ENCODE measurements at regions not wholly inside any gene's neighbourhood (a gene's known extent, or its start where the extent isn't known, plus 50 kb on each side); places are given as distances from the start of the nearest gene placed in this dataset.

- Mint-ChIP-seq H3K27me3 (no peaks in the 10 kb centered on the region), H3K4me3 (peak overlapping the region; percentile 85), H3K36me3 (ENCODE audit: low read depth) (peaks cover 6% of the 10 kb centered on the region), H3K27ac (peak overlapping the region; percentile 98), H3K9me3 (peaks cover 8% of the 10 kb centered on the region), H3K4me1 (ENCODE audit: low read depth) (peaks cover 33% of the 10 kb centered on the region)
These were observed 123.7 kb upstream of the BTN3A2 start for GRCh38 chr6:26241033-26241895.

DNA sequence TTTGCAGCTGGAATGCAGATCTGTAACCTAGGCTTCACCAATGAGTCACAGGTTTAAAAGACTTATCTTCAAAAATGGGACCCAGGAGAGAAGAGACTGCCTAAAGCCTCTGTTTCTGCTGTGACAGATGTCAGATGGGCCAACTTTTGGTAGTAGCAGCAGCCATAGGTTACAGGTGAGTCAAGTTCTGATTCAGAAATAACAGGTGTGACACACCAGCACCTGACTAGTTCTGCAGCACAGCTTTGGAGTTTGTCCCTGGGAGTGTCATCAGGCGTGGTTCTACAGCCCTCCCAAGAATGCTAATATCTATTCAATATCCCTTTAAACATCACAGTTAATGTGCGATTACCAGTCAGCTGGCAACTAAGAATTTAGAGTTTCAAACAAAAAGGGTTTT is 121.9 kb upstream of the BTN3A2 start:
- no peaks in the 10 kb centered on the region for H3K27me3 Mint-ChIP-seq
- H3K27ac Mint-ChIP-seq: no peak overlapping the region
- H3K4me3 Mint-ChIP-seq: no peak overlapping the region
- H3K36me3 Mint-ChIP-seq (ENCODE audit: low read depth): peaks cover 6% of the 10 kb centered on the region
- peaks cover 8% of the 10 kb centered on the region for H3K9me3 Mint-ChIP-seq
- peaks cover 34% of the 10 kb centered on the region for H3K4me1 Mint-ChIP-seq (ENCODE audit: low read depth)

DNA sequence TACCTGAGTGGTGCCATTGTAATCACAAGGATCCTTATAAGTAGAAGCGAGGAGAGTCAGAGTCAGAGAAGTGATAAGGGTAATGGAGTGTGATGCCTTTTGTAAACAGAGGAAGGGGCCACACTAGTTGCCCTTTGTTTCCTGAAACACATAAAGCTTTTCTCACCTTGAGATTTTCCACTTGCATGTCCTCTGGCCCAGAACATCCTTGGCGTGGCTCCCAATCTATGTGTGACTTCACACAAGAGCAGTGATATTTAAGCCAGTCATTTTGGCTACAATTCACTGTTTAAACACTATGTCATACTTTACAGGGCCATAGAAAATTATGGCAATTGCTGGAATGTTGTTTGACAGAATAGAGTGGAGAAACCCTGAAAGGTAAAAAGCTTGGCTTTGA is 121.2 kb upstream of the BTN3A2 start:
- H3K4me3 Mint-ChIP-seq: no peak overlapping the region
- peaks cover 39% of the 10 kb centered on the region for H3K4me1 Mint-ChIP-seq (ENCODE audit: low read depth)
- peaks cover 8% of the 10 kb centered on the region for H3K9me3 Mint-ChIP-seq
- peaks cover 6% of the 10 kb centered on the region for H3K36me3 Mint-ChIP-seq (ENCODE audit: low read depth)
- no peak overlapping the region for H3K27ac Mint-ChIP-seq
- H3K27me3 Mint-ChIP-seq: no peaks in the 10 kb centered on the region

- H3K4me3 Mint-ChIP-seq: no peak overlapping the region
- H3K4me1 Mint-ChIP-seq (ENCODE audit: low read depth): peaks cover 43% of the 10 kb centered on the region
- H3K27me3 Mint-ChIP-seq: no peaks in the 10 kb centered on the region
- H3K9me3 Mint-ChIP-seq: no peaks in the 10 kb centered on the region
- no peaks in the 10 kb centered on the region for H3K36me3 Mint-ChIP-seq (ENCODE audit: low read depth)
- no peak overlapping the region for H3K27ac Mint-ChIP-seq
These were observed 118.9 kb upstream of the BTN3A2 start for GRCh38 chr6:26246058-26246457.

- peaks cover 42% of the 10 kb centered on the region for H3K4me1 Mint-ChIP-seq (ENCODE audit: low read depth)
- H3K9me3 Mint-ChIP-seq: no peaks in the 10 kb centered on the region
- H3K4me3 Mint-ChIP-seq: no peak overlapping the region
- no peaks in the 10 kb centered on the region for H3K27me3 Mint-ChIP-seq
- H3K36me3 Mint-ChIP-seq (ENCODE audit: low read depth): no peaks in the 10 kb centered on the region
- H3K27ac Mint-ChIP-seq: no peak overlapping the region
These were observed 118.4 kb upstream of the BTN3A2 start for GRCh38 chr6:26246553-26246952.

DNA sequence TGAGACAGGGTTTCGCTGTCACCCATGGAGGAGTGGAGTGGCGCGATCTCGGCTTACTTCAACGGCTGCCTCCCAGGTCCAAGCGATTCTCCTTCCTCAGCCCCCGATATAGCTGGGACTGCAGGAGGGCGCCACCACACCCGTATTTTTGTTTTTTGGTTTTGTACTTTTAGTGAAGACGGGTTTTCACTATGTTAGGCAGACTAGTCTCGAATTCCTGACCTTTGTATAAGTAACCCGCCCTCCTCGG is 115.4 kb upstream of the BTN3A2 start:
- Mint-ChIP-seq H3K27ac (peak overlapping the region; percentile 98), H3K4me1 (ENCODE audit: low read depth) (peaks cover 43% of the 10 kb centered on the region), H3K27me3 (no peaks in the 10 kb centered on the region), H3K9me3 (no peaks in the 10 kb centered on the region), H3K36me3 (ENCODE audit: low read depth) (no peaks in the 10 kb centered on the region), H3K4me3 (peak overlapping the region; percentile 84)

DNA sequence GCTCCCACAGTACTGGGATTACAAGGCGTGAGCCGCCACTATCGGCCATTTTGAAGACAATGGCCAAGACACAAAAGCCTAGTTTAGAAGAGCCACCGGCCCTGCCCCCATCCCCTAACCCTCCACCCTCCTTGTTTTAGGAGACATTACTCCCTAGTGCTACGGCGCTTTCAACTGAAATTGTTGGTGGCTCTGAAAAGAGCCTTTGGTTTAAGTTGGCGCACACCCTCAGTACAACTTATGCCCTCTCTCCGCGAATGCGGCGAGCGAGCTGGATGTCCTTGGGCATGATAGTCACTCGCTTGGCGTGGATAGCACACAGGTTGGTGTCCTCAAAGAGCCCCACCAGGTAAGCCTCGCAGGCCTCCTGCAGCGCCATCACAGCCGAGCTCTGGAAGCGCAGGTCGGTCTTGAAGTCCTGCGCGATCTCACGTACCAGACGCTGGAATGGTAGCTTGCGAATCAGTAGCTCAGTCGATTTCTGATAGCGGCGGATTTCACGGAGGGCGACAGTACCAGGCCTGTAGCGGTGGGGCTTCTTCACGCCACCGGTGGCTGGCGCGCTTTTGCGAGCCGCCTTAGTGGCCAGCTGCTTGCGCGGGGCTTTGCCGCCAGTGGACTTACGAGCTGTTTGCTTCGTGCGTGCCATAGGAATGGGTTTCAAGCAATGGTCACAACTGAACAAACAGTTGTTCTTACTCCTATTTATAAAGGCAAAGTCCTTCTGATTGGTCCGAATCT is 114.9 kb upstream of the BTN3A2 start:
- peak overlapping the region; percentile 98 for H3K27ac Mint-ChIP-seq
- H3K4me1 Mint-ChIP-seq (ENCODE audit: low read depth): peaks cover 48% of the 10 kb centered on the region
- H3K27me3 Mint-ChIP-seq: no peaks in the 10 kb centered on the region
- H3K9me3 Mint-ChIP-seq: no peaks in the 10 kb centered on the region
- no peaks in the 10 kb centered on the region for H3K36me3 Mint-ChIP-seq (ENCODE audit: low read depth)
- peak overlapping the region; percentile 84 for H3K4me3 Mint-ChIP-seq

DNA sequence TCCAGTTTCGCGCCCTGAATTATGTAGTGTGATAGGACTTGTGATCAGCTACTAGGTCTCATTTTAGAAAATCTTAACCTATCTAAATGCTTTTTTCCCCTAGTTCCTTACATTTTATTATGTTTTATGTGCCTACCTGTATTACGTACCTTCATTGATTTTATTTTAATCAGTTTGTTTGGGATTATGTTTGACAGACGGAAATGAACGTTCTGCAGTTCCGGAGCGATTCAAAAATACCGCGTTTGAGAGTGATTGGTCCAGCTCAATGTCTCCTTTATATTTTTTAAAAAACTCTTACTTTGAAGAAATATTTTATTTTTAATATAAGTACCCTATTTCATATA is 114.3 kb upstream of the BTN3A2 start:
- Mint-ChIP-seq H3K4me1 (ENCODE audit: low read depth) (peaks cover 47% of the 10 kb centered on the region), H3K27me3 (no peaks in the 10 kb centered on the region), H3K27ac (peak overlapping the region; percentile 98), H3K4me3 (peak overlapping the region; percentile 84), H3K9me3 (no peaks in the 10 kb centered on the region), H3K36me3 (ENCODE audit: low read depth) (no peaks in the 10 kb centered on the region)

- Mint-ChIP-seq H3K4me3 (peak overlapping the region; percentile 84), H3K27me3 (no peaks in the 10 kb centered on the region), H3K4me1 (ENCODE audit: low read depth) (peaks cover 45% of the 10 kb centered on the region), H3K9me3 (no peaks in the 10 kb centered on the region), H3K27ac (peak overlapping the region; percentile 98), H3K36me3 (ENCODE audit: low read depth) (no peaks in the 10 kb centered on the region)
These were observed 113.5 kb upstream of the BTN3A2 start for GRCh38 chr6:26251354-26252076.

DNA sequence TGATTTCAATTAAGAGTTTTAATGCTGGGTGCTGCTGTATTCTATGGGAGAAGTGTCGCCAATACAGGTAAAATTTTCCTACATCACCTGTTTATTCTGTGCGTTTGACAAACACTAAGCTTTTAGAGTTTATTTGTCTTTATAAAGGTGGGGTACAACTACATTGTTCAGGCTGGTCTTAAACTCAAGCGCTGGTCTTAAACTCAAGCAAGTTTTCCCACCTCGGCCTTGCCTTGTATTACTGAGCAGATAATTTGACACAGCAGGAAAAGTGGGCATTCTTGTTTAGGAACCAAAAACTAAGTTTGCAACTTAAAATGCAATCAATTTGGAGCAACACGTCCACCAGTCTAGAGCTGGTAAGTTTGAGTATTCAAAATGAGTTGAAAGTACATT is 112.9 kb upstream of the BTN3A2 start:
- H3K36me3 Mint-ChIP-seq (ENCODE audit: low read depth): no peaks in the 10 kb centered on the region
- peak overlapping the region; percentile 98 for H3K27ac Mint-ChIP-seq
- peaks cover 45% of the 10 kb centered on the region for H3K4me1 Mint-ChIP-seq (ENCODE audit: low read depth)
- H3K27me3 Mint-ChIP-seq: no peaks in the 10 kb centered on the region
- H3K9me3 Mint-ChIP-seq: no peaks in the 10 kb centered on the region
- peak overlapping the region; percentile 84 for H3K4me3 Mint-ChIP-seq

- no peak overlapping the region for H3K4me3 Mint-ChIP-seq
- no peaks in the 10 kb centered on the region for H3K27me3 Mint-ChIP-seq
- H3K36me3 Mint-ChIP-seq (ENCODE audit: low read depth): no peaks in the 10 kb centered on the region
- peaks cover 34% of the 10 kb centered on the region for H3K4me1 Mint-ChIP-seq (ENCODE audit: low read depth)
- no peaks in the 10 kb centered on the region for H3K9me3 Mint-ChIP-seq
- no peak overlapping the region for H3K27ac Mint-ChIP-seq
These were observed 110.3 kb upstream of the BTN3A2 start for GRCh38 chr6:26254724-26255123.

DNA sequence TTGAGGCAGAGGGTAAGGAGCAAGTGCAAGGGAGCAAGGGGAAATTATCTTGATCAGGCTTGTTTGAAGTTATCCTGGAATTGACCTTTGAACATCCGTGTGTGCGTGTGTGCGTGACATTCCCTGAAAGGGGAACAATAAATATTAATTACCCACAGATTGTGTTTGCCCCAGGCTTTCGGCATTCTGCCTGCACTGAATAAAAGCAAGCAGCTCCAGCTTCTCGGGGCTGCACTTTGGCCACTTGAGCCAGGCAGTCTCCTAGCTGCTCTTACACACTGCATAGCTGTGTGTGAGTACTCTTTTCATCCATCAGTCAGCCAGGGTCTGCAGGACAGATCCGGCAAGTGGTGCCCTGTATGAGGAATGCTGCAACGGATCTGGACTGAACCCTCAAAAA is 107.7 kb upstream of the BTN3A2 start:
- Mint-ChIP-seq H3K27me3 (no peaks in the 10 kb centered on the region), H3K4me1 (ENCODE audit: low read depth) (peaks cover 19% of the 10 kb centered on the region), H3K27ac (no peak overlapping the region), H3K9me3 (no peaks in the 10 kb centered on the region), H3K36me3 (ENCODE audit: low read depth) (no peaks in the 10 kb centered on the region), H3K4me3 (no peak overlapping the region)

DNA sequence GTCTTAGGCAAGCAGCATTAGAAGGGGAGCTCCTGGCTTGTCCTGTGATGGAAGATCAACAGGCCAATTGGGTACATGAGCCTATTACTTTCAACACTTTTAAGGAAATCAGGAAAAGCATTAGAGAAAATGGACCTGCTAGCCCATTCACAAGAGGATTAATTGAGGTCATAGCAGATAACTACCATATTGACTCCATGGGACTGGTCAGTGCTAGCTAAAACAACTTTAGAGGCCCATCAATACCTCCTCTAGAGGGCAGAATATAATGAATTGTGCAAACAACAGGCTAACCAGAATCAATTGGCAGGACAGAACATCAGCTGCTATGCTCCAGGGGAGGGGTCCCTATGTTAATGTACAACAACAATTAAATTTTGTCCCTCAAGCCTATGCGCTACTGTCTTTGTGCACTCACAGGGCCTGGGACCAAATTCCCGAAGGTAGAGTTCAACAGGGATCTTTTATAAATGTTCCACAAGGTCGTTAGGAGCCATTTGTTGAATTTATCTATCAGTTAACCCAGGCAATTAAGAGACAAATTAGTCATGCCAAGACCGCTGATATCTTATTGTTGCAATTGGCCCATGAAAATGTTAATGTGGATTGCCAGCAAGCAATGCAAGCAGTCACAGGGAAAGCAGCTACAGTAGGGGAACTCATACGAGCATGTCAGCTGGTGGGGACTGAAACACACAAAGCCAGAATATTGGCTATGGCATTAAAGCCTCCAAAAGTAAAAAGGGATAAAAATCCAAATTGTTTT is 106.6 kb upstream of the BTN3A2 start:
- no peak overlapping the region for H3K4me3 Mint-ChIP-seq
- H3K36me3 Mint-ChIP-seq (ENCODE audit: low read depth): no peaks in the 10 kb centered on the region
- peaks cover 14% of the 10 kb centered on the region for H3K4me1 Mint-ChIP-seq (ENCODE audit: low read depth)
- H3K27ac Mint-ChIP-seq: no peak overlapping the region
- no peaks in the 10 kb centered on the region for H3K27me3 Mint-ChIP-seq
- no peaks in the 10 kb centered on the region for H3K9me3 Mint-ChIP-seq

DNA sequence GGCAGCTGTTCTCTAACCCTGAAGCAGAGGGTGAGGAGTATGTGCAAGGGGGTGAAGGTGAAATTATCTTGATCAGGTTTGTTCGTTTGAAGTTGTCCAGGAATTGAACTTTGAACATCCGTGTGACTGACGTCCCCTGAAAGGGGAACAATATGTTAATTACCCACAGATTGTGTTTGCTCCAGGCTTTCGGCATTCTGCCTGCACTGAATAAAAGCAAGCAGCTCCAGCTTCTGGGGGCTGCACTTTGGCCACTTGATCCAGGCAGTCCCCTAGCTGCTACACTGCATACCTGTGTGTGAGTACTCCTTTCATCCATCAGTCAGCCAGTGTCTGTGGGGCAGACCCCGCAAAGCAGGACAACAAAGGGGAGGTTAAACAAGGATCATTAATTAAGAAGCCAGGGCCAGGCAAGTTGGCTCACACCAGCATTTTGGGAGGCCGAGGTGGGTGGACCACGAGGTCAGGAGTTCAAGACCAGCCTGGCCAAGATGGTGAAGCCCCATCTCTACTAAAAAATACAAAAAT is 104.8 kb upstream of the BTN3A2 start:
- H3K36me3 Mint-ChIP-seq (ENCODE audit: low read depth): no peaks in the 10 kb centered on the region
- H3K9me3 Mint-ChIP-seq: no peaks in the 10 kb centered on the region
- no peaks in the 10 kb centered on the region for H3K27me3 Mint-ChIP-seq
- no peak overlapping the region for H3K27ac Mint-ChIP-seq
- no peak overlapping the region for H3K4me3 Mint-ChIP-seq
- H3K4me1 Mint-ChIP-seq (ENCODE audit: low read depth): peaks cover 2% of the 10 kb centered on the region
